GM23338 (cell line): ENCODE measurements at regions not wholly inside any gene's neighbourhood (a gene's known extent, or its start where the extent isn't known, plus 50 kb on each side); places are given as distances from the start of the nearest gene placed in this dataset.

Experiments
- ATAC-seq: fragments of 200-7000 bp; cut with Tn5 transposase; 3 replicates; pipeline ENCODE4 v1.9.1; 2020
- DNase-seq: peaks from one replicate; pipeline ENCODE4 v3.0.0-alpha.2; 2015; ENCODE audit warnings: low spot score
- H2AFZ ChIP-seq: fragments of 200-600 bp; sonication (generic); 2 replicates; pipeline ENCODE4 v1.8.0; 2016; ENCODE audit warnings: antibody characterized with exemption, mild to moderate bottlenecking, moderate library complexity
- H3F3A ChIP-seq: fragments of 200-600 bp; sonication (generic); replicated peaks from 2 replicates; pipeline ENCODE4 v1.8.0; 2017; ENCODE audit warnings: antibody characterized with exemption, mixed run types, low read depth
- H3K27ac ChIP-seq: fragments of 200-600 bp; sonication (generic); 2 replicates; pipeline ENCODE4 v1.6.1; 2016; ENCODE audit warnings: low read depth
- H3K27me3 ChIP-seq: fragments of 200-600 bp; sonication (generic); 2 replicates; pipeline ENCODE4 v1.8.0; 2016; ENCODE audit warnings: mild to moderate bottlenecking, mixed run types, moderate library complexity; ENCODE audit not compliant: insufficient read depth
- H3K36me3 ChIP-seq: fragments of 200-600 bp; sonication (generic); 2 replicates; pipeline ENCODE4 v1.8.0; 2016; ENCODE audit warnings: mild to moderate bottlenecking; ENCODE audit not compliant: insufficient read depth
- H3K4me1 ChIP-seq: fragments of 200-600 bp; sonication (generic); 2 replicates; pipeline ENCODE4 v1.8.0; 2016; ENCODE audit warnings: mild to moderate bottlenecking, moderate library complexity; ENCODE audit not compliant: insufficient read depth
- H3K4me2 ChIP-seq: fragments of 200-600 bp; sonication (generic); 2 replicates; pipeline ENCODE4 v1.7.1; 2017; ENCODE audit warnings: mixed run types
- H3K4me3 ChIP-seq: fragments of 200-600 bp; sonication (generic); 2 replicates; pipeline ENCODE4 v1.6.1; 2016; ENCODE audit warnings: mixed run types
- H3K79me2 ChIP-seq: fragments of 200-600 bp; sonication (generic); replicated peaks from 2 replicates; pipeline ENCODE4 v1.8.0; 2017; ENCODE audit warnings: mild to moderate bottlenecking; ENCODE audit not compliant: insufficient read depth
- H3K9me2 ChIP-seq: fragments of 200-600 bp; sonication (generic); 2 replicates; pipeline ENCODE4 v1.8.0; 2017; ENCODE audit not compliant: insufficient read depth
- H4K20me1 ChIP-seq: fragments of 200-600 bp; sonication (generic); replicated peaks from 2 replicates; pipeline ENCODE4 v1.8.0; 2017; ENCODE audit warnings: mild to moderate bottlenecking; ENCODE audit not compliant: insufficient read depth
- H3K27ac Mint-ChIP-seq: 2 replicates; pipeline ENCODE4 v1.8.0; 2020; ENCODE audit warnings: inconsistent platforms, mild to moderate bottlenecking, moderate library complexity, mixed read lengths
- H3K27me3 Mint-ChIP-seq: 3 replicates; pipeline ENCODE4 v1.8.0; 2022; ENCODE audit warnings: low read depth, mild to moderate bottlenecking, moderate library complexity, mixed read lengths, inconsistent platforms; ENCODE audit not compliant: insufficient read depth, poor library complexity
- H3K36me3 Mint-ChIP-seq: 3 replicates; pipeline ENCODE4 v1.8.0; 2021; ENCODE audit warnings: low read depth, mild to moderate bottlenecking, inconsistent platforms, moderate library complexity, mixed read lengths
- H3K4me1 Mint-ChIP-seq: 3 replicates; pipeline ENCODE4 v1.8.0; 2020; ENCODE audit warnings: mild to moderate bottlenecking, inconsistent platforms, mixed read lengths
- H3K4me3 Mint-ChIP-seq: 3 replicates; pipeline ENCODE4 v1.8.0; 2021; ENCODE audit warnings: moderate library complexity, mild to moderate bottlenecking, inconsistent platforms, mixed read lengths
- H3K9me3 Mint-ChIP-seq: 3 replicates; pipeline ENCODE4 v1.8.0; 2020; ENCODE audit warnings: moderate library complexity, mild to moderate bottlenecking, inconsistent platforms, mixed read lengths
- CREB1 ChIP-seq: fragments of 250-450 bp; sonication (Bioruptor Pico); IDR thresholded peaks from 2 replicates; pipeline ENCODE4 v1.5.0; 2020; ENCODE audit warnings: low read depth, mild to moderate bottlenecking, moderate library complexity
- EZH2phosphoT487 ChIP-seq: fragments of 200-600 bp; sonication (generic); IDR thresholded peaks from one replicate; pipeline ENCODE4 v1.8.1; 2018; ENCODE audit warnings: antibody characterized with exemption; ENCODE audit not compliant: unreplicated experiment
- JUNB ChIP-seq: IDR thresholded peaks from one replicate; pipeline ENCODE4 v1.6.1; 2016; ENCODE audit warnings: antibody characterized with exemption; ENCODE audit not compliant: unreplicated experiment
- POLR2AphosphoS5 ChIP-seq: IDR thresholded peaks from 2 replicates; pipeline ENCODE4 v1.6.1; 2016; ENCODE audit warnings: antibody characterized with exemption, low read depth
- ZNF114 ChIP-seq: fragments of 250-450 bp; sonication (Bioruptor Pico); IDR thresholded peaks from 2 replicates; pipeline ENCODE4 v1.5.0; 2020; ENCODE audit warnings: mild to moderate bottlenecking, moderate library complexity
- ZNF331 ChIP-seq: fragments of 250-450 bp; sonication (Bioruptor Pico); IDR thresholded peaks from 2 replicates; pipeline ENCODE4 v1.5.0; 2020; ENCODE audit warnings: low read depth, mild to moderate bottlenecking, moderate library complexity
- TF ChIP-seq, protein P1 (sequence below): IDR thresholded peaks from one replicate; pipeline ENCODE4 v1.6.1; 2018; ENCODE audit warnings: antibody characterized with exemption; ENCODE audit not compliant: unreplicated experiment
- TF ChIP-seq, protein P2 (sequence below), 2 experiments: fragments of 200-600 bp in 1 of 2; sonication (generic) in 1 of 2; conservative IDR thresholded peaks; 2 replicates each; pipeline versions ENCODE4 v1.5.1 to v1.6.1; 2016 to 2017; ENCODE audit warnings: antibody characterized with exemption in 2 of 2, low read depth in 2 of 2, mild to moderate bottlenecking in 2 of 2, moderate library complexity in 1 of 2
- TF ChIP-seq, protein P3 (sequence below): fragments of 250-450 bp; sonication (Bioruptor Pico); IDR thresholded peaks from 2 replicates; pipeline ENCODE4 v1.5.0; 2020; ENCODE audit warnings: mild to moderate bottlenecking, moderate library complexity
- TF ChIP-seq, protein P4 (sequence below): IDR thresholded peaks from 2 replicates; pipeline ENCODE4 v1.6.1; 2016; ENCODE audit warnings: antibody characterized with exemption

DNA sequence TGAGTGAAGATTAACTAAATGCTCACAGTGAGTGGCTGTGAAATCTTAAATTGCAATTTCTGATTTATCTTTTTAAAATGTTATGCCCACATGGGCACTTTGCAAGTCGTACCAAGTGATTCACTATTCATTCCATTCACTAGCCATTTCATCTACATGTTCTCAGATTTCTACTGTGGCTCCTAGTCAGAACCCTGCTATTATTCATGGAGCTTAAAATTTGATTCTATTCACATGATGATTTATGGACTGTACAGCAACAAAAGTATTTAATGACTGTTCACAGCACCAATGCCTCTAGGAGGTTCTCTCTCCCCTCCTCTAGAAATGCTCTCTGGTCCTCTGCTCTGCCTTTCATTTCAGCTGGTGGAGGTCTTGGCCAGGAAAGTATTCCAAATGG, 133.5 kb upstream of the MAP3K7 start:
- Histone ChIP-seq H3K79me2 (no peaks in the 10 kb centered on the region), H3K36me3 (no peaks in the 10 kb centered on the region), H3K4me3 (no peak overlapping the region), H3K27ac (no peak overlapping the region), H3F3A (no peaks in the 10 kb centered on the region), H4K20me1 (no peaks in the 10 kb centered on the region), H3K27me3 (no peaks in the 10 kb centered on the region), H3K9me2 (no peaks in the 10 kb centered on the region), H3K4me1 (peaks cover 8% of the 10 kb centered on the region; the same call in 1 of the 2 replicates), H3K4me2 (no peak overlapping the region), H2AFZ (no peak overlapping the region)
- H3K27ac Mint-ChIP-seq: no peak overlapping the region
- DNase-seq (no peak), ATAC-seq (no peak)
- H3K4me3 Mint-ChIP-seq: no peak overlapping the region
- H3K4me1 Mint-ChIP-seq: peaks cover 21% of the 10 kb centered on the region
- TF ChIP-seq, protein P1, sequence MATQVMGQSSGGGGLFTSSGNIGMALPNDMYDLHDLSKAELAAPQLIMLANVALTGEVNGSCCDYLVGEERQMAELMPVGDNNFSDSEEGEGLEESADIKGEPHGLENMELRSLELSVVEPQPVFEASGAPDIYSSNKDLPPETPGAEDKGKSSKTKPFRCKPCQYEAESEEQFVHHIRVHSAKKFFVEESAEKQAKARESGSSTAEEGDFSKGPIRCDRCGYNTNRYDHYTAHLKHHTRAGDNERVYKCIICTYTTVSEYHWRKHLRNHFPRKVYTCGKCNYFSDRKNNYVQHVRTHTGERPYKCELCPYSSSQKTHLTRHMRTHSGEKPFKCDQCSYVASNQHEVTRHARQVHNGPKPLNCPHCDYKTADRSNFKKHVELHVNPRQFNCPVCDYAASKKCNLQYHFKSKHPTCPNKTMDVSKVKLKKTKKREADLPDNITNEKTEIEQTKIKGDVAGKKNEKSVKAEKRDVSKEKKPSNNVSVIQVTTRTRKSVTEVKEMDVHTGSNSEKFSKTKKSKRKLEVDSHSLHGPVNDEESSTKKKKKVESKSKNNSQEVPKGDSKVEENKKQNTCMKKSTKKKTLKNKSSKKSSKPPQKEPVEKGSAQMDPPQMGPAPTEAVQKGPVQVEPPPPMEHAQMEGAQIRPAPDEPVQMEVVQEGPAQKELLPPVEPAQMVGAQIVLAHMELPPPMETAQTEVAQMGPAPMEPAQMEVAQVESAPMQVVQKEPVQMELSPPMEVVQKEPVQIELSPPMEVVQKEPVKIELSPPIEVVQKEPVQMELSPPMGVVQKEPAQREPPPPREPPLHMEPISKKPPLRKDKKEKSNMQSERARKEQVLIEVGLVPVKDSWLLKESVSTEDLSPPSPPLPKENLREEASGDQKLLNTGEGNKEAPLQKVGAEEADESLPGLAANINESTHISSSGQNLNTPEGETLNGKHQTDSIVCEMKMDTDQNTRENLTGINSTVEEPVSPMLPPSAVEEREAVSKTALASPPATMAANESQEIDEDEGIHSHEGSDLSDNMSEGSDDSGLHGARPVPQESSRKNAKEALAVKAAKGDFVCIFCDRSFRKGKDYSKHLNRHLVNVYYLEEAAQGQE: no peak
- TF ChIP-seq, protein P2, sequence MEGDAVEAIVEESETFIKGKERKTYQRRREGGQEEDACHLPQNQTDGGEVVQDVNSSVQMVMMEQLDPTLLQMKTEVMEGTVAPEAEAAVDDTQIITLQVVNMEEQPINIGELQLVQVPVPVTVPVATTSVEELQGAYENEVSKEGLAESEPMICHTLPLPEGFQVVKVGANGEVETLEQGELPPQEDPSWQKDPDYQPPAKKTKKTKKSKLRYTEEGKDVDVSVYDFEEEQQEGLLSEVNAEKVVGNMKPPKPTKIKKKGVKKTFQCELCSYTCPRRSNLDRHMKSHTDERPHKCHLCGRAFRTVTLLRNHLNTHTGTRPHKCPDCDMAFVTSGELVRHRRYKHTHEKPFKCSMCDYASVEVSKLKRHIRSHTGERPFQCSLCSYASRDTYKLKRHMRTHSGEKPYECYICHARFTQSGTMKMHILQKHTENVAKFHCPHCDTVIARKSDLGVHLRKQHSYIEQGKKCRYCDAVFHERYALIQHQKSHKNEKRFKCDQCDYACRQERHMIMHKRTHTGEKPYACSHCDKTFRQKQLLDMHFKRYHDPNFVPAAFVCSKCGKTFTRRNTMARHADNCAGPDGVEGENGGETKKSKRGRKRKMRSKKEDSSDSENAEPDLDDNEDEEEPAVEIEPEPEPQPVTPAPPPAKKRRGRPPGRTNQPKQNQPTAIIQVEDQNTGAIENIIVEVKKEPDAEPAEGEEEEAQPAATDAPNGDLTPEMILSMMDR (conservative IDR thresholded peaks at IDR 0.05; ENCODE audit: low read depth in 2 of 2): no peak
- TF ChIP-seq, protein P3, sequence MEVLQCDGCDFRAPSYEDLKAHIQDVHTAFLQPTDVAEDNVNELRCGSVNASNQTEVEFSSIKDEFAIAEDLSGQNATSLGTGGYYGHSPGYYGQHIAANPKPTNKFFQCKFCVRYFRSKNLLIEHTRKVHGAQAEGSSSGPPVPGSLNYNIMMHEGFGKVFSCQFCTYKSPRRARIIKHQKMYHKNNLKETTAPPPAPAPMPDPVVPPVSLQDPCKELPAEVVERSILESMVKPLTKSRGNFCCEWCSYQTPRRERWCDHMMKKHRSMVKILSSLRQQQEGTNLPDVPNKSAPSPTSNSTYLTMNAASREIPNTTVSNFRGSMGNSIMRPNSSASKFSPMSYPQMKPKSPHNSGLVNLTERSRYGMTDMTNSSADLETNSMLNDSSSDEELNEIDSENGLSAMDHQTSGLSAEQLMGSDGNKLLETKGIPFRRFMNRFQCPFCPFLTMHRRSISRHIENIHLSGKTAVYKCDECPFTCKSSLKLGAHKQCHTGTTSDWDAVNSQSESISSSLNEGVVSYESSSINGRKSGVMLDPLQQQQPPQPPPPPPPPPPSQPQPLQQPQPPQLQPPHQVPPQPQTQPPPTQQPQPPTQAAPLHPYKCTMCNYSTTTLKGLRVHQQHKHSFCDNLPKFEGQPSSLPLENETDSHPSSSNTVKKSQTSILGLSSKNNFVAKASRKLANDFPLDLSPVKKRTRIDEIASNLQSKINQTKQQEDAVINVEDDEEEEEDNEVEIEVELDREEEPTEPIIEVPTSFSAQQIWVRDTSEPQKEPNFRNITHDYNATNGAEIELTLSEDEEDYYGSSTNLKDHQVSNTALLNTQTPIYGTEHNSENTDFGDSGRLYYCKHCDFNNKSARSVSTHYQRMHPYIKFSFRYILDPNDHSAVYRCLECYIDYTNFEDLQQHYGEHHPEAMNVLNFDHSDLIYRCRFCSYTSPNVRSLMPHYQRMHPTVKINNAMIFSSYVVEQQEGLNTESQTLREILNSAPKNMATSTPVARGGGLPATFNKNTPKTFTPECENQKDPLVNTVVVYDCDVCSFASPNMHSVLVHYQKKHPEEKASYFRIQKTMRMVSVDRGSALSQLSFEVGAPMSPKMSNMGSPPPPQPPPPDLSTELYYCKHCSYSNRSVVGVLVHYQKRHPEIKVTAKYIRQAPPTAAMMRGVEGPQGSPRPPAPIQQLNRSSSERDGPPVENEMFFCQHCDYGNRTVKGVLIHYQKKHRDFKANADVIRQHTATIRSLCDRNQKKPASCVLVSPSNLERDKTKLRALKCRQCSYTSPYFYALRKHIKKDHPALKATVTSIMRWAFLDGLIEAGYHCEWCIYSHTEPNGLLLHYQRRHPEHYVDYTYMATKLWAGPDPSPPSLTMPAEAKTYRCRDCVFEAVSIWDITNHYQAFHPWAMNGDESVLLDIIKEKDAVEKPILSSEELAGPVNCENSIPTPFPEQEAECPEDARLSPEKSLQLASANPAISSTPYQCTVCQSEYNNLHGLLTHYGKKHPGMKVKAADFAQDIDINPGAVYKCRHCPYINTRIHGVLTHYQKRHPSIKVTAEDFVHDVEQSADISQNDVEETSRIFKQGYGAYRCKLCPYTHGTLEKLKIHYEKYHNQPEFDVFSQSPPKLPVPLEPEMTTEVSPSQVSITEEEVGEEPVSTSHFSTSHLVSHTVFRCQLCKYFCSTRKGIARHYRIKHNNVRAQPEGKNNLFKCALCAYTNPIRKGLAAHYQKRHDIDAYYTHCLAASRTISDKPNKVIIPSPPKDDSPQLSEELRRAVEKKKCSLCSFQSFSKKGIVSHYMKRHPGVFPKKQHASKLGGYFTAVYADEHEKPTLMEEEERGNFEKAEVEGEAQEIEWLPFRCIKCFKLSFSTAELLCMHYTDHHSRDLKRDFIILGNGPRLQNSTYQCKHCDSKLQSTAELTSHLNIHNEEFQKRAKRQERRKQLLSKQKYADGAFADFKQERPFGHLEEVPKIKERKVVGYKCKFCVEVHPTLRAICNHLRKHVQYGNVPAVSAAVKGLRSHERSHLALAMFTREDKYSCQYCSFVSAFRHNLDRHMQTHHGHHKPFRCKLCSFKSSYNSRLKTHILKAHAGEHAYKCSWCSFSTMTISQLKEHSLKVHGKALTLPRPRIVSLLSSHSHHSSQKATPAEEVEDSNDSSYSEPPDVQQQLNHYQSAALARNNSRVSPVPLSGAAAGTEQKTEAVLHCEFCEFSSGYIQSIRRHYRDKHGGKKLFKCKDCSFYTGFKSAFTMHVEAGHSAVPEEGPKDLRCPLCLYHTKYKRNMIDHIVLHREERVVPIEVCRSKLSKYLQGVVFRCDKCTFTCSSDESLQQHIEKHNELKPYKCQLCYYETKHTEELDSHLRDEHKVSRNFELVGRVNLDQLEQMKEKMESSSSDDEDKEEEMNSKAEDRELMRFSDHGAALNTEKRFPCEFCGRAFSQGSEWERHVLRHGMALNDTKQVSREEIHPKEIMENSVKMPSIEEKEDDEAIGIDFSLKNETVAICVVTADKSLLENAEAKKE: no peak
- no peak for TF ChIP-seq EZH2phosphoT487
- TF ChIP-seq JUNB: no peak
- no peak for TF ChIP-seq CREB1 (CRISPR knock-in tag)
- no peak for TF ChIP-seq ZNF331 (CRISPR knock-in tag)
- TF ChIP-seq ZNF114 (CRISPR knock-in tag): no peak
- TF ChIP-seq POLR2AphosphoS5: no peak
- TF ChIP-seq, protein P4, sequence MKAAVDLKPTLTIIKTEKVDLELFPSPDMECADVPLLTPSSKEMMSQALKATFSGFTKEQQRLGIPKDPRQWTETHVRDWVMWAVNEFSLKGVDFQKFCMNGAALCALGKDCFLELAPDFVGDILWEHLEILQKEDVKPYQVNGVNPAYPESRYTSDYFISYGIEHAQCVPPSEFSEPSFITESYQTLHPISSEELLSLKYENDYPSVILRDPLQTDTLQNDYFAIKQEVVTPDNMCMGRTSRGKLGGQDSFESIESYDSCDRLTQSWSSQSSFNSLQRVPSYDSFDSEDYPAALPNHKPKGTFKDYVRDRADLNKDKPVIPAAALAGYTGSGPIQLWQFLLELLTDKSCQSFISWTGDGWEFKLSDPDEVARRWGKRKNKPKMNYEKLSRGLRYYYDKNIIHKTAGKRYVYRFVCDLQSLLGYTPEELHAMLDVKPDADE: no peak
- peaks cover 2% of the 10 kb centered on the region for H3K27me3 Mint-ChIP-seq
- no peaks in the 10 kb centered on the region; the same call in 2 of the 3 replicates for H3K9me3 Mint-ChIP-seq
- H3K36me3 Mint-ChIP-seq: no peaks in the 10 kb centered on the region
